ENCODE measurements at regions not wholly inside any gene's neighbourhood (a gene's known extent, or its start where the extent isn't known, plus 50 kb on each side); places are given as distances from the start of the nearest gene placed in this dataset.

GRCh38 chrX:117713411-117713810 is 403.2 kb downstream of the KLHL13 start:
- no peak overlapping the region for H3K4me3 Mint-ChIP-seq
- H2BK20ac ChIP-seq (ENCODE audit: low read depth, low read length, poor library complexity, severe bottlenecking) = no peak overlapping the region
- H2BK15ac ChIP-seq (ENCODE audit: low read depth, low read length) = no peak overlapping the region
- H4K91ac ChIP-seq (ENCODE audit: insufficient read length, low read depth, low read length) = no peak overlapping the region
- no peak overlapping the region for H3K56ac ChIP-seq (ENCODE audit: insufficient read length, low read depth, low read length)
- H2BK120ac ChIP-seq (ENCODE audit: low read depth, low read length, poor library complexity, severe bottlenecking) = no peak overlapping the region
- peaks cover 15% of the 10 kb centered on the region for H3K9me3 ChIP-seq (ENCODE audit: control insufficient read depth, low read depth, low read length)
- H2BK12ac ChIP-seq (ENCODE audit: insufficient read length, low read depth, low read length) = no peak overlapping the region
- H3K18ac ChIP-seq (ENCODE audit: insufficient read length, low read depth, low read length) = no peak overlapping the region
- no peak overlapping the region for H3K14ac ChIP-seq (ENCODE audit: insufficient read depth, low read length)
- H3K79me1 ChIP-seq (ENCODE audit: insufficient read depth, low read depth, low read length, poor library complexity, severe bottlenecking) = no peaks in the 10 kb centered on the region
- no peaks in the 10 kb centered on the region for H3K23me2 ChIP-seq (ENCODE audit: insufficient read length, low read depth, low read length, poor library complexity, severe bottlenecking)
- H3K4me1 ChIP-seq (ENCODE audit: insufficient read depth, low read length) = no peaks in the 10 kb centered on the region
- no peak overlapping the region for H2AFZ ChIP-seq (ENCODE audit: low read length)
- peaks cover 0 to 9% of the 10 kb centered on the region in 2 experiments; a peak in 2 of 4 replicates for H3K4me1 Mint-ChIP-seq
- no peak overlapping the region for H2AK5ac ChIP-seq (ENCODE audit: insufficient read length, low read length)
- DNase-seq = no peak
- WGBS (ENCODE audit: extremely low coverage, insufficient read length, low lambda C conversion rate) = no CpG with 5 or more reads among the region's 1 CpG
- H3K4ac ChIP-seq (ENCODE audit: low read depth, low read length) = no peak overlapping the region
- TF ChIP-seq CTCF (conservative IDR thresholded peaks at IDR 0.05) = no peak
- no peak overlapping the region for H3K27ac Mint-ChIP-seq
- no peaks in the 10 kb centered on the region for H3K27me3 ChIP-seq (ENCODE audit: insufficient read depth, low read length)
- no peaks in the 10 kb centered on the region for H3K27me3 Mint-ChIP-seq (ENCODE audit: low read depth)
- no peaks in the 10 kb centered on the region; a peak in 1 of 7 replicates for H3K36me3 Mint-ChIP-seq (ENCODE audit: insufficient read depth in 1 of 3, low read depth in 3 of 3)
- H3K9me3 Mint-ChIP-seq = peaks cover 0 to 71% of the 10 kb centered on the region in 2 experiments; a peak in 4 of 5 replicates
- no peak overlapping the region for H2BK5ac ChIP-seq (ENCODE audit: insufficient read length, low read length)
- no peak overlapping the region for H4K5ac ChIP-seq (ENCODE audit: insufficient read length, low read depth, low read length)
- H3K23ac ChIP-seq (ENCODE audit: insufficient read length, low read depth, low read length) = no peak overlapping the region
- H3K79me2 ChIP-seq (ENCODE audit: insufficient read depth, low read length) = no peaks in the 10 kb centered on the region
- no peak overlapping the region for H3K4me2 ChIP-seq (ENCODE audit: insufficient read depth, insufficient read length, low read length)
- H3K9ac ChIP-seq (ENCODE audit: extremely low read depth, insufficient read length, low read length) = no peak overlapping the region
- no peak overlapping the region for H3K27ac ChIP-seq (ENCODE audit: insufficient read length, low read depth, low read length)
- no peak overlapping the region for H3T11ph ChIP-seq (ENCODE audit: low read length)
- no peaks in the 10 kb centered on the region for H4K20me1 ChIP-seq (ENCODE audit: control insufficient read depth, insufficient read depth, insufficient read length)
- no peak overlapping the region for H4K8ac ChIP-seq (replicated peaks; ENCODE audit: insufficient read length, low read depth, low read length)
